IMR-90 (cell line): ENCODE measurements at regions not wholly inside any gene's neighbourhood (a gene's known extent, or its start where the extent isn't known, plus 50 kb on each side); places are given as distances from the start of the nearest gene placed in this dataset.

Experiments
- USF2 ChIP-seq: fragments of 150-350 bp; IDR thresholded peaks from 2 replicates; pipeline ENCODE4 v1.6.1; 2017; ENCODE audit warnings: mild to moderate bottlenecking, antibody characterized with exemption, low read length, low read depth
- TF ChIP-seq, protein P1 (sequence below): conservative IDR thresholded peaks from 2 replicates; pipeline ENCODE4 v1.5.1; 2012; ENCODE audit warnings: mild to moderate bottlenecking, low read depth, low read length, improper control_type of control experiment

- TF ChIP-seq, protein P1, sequence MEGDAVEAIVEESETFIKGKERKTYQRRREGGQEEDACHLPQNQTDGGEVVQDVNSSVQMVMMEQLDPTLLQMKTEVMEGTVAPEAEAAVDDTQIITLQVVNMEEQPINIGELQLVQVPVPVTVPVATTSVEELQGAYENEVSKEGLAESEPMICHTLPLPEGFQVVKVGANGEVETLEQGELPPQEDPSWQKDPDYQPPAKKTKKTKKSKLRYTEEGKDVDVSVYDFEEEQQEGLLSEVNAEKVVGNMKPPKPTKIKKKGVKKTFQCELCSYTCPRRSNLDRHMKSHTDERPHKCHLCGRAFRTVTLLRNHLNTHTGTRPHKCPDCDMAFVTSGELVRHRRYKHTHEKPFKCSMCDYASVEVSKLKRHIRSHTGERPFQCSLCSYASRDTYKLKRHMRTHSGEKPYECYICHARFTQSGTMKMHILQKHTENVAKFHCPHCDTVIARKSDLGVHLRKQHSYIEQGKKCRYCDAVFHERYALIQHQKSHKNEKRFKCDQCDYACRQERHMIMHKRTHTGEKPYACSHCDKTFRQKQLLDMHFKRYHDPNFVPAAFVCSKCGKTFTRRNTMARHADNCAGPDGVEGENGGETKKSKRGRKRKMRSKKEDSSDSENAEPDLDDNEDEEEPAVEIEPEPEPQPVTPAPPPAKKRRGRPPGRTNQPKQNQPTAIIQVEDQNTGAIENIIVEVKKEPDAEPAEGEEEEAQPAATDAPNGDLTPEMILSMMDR, result no peak
- no peak for TF ChIP-seq USF2
Measured at GRCh38 chr22:26737262-26737661, 79.9 kb downstream of the MIAT start.
